ENCODE measurements at regions not wholly inside any gene's neighbourhood (a gene's known extent, or its start where the extent isn't known, plus 50 kb on each side); places are given as distances from the start of the nearest gene placed in this dataset.
"Not testable (repeated sequence)": the region's sequence is repeated elsewhere in the genome, so short reads cannot be mapped to it uniquely, and the experiment has no call there.

DNA sequence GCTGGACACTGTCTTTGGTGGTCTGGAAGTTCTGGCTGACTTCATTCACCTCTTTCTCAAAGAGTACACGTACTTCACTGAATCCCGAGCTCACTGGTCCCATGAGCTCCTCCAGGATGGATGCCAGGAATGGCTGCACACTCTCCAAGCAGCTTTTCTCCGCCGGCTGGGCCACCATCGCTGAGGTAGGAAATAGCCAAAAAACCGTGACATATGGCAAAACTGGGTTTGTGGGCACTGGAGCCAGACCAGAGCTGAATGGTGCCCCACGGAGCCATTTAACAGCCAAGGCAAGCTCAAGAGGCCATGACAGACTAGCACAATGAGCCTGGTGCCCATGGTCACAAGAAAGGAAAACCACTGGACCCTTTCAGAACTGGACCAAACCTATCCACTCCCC is 64.0 kb upstream of the EDEM3 start:
- Histone ChIP-seq H3K4me3 (no peak overlapping the region), H3K36me3 (replicated peaks in 1 of 2; ENCODE audit: insufficient read depth in 1 of 2, low read depth in 2 of 2) (peaks cover 0 to 17% of the 10 kb centered on the region in 2 donors), H3K27ac (no peak overlapping the region), H3K27me3 (no peaks in the 10 kb centered on the region), H3K4me1 (peaks cover 9% of the 10 kb centered on the region), H3K9me3 (no peaks in the 10 kb centered on the region)
- intact Hi-C loops (cut with DNase I): no loop called here
- ATAC-seq: no peak
- no peak for DNase-seq
- no peak for TF ChIP-seq POLR2A (IDR thresholded peaks at IDR 0.05)
- TF ChIP-seq, protein P1, sequence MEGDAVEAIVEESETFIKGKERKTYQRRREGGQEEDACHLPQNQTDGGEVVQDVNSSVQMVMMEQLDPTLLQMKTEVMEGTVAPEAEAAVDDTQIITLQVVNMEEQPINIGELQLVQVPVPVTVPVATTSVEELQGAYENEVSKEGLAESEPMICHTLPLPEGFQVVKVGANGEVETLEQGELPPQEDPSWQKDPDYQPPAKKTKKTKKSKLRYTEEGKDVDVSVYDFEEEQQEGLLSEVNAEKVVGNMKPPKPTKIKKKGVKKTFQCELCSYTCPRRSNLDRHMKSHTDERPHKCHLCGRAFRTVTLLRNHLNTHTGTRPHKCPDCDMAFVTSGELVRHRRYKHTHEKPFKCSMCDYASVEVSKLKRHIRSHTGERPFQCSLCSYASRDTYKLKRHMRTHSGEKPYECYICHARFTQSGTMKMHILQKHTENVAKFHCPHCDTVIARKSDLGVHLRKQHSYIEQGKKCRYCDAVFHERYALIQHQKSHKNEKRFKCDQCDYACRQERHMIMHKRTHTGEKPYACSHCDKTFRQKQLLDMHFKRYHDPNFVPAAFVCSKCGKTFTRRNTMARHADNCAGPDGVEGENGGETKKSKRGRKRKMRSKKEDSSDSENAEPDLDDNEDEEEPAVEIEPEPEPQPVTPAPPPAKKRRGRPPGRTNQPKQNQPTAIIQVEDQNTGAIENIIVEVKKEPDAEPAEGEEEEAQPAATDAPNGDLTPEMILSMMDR (IDR thresholded peaks at IDR 0.05): no peak
- 95 to 96% methylated on average over 7 of the region's 7 CpGs for WGBS, 2 donors

DNA sequence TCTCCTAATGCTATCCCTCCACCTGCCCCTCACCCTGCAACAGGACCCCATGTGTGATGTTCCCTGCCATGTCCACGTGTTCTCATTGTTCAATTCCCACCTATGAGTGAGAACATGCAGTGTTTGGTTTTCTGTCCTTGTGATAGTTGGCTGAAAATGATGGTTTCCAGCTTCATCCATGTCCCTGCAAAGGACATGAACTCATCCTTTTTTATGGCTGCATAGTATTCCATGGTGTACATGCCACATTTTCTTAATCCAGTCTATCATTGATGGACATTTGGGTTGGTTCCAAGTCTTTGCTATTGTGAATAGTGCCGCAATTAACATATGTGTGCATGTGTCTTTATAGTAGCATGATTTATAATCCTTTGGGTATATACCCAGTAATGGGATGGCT is 62.3 kb upstream of the EDEM3 start:
- WGBS, 2 donors: 50 to 67% methylated on average over 2 of the region's 2 CpGs
- H3K9me3 ChIP-seq; ATAC-seq; H3K4me1 ChIP-seq; H3K27me3 ChIP-seq; H3K27ac ChIP-seq; intact Hi-C loops (cut with DNase I); H3K4me3 ChIP-seq; DNase-seq: not testable (repeated sequence)
- H3K36me3 ChIP-seq (replicated peaks in 1 of 2; ENCODE audit: insufficient read depth in 1 of 2, low read depth in 2 of 2): peaks cover 0 to 17% of the 10 kb centered on the region in 2 donors

DNA sequence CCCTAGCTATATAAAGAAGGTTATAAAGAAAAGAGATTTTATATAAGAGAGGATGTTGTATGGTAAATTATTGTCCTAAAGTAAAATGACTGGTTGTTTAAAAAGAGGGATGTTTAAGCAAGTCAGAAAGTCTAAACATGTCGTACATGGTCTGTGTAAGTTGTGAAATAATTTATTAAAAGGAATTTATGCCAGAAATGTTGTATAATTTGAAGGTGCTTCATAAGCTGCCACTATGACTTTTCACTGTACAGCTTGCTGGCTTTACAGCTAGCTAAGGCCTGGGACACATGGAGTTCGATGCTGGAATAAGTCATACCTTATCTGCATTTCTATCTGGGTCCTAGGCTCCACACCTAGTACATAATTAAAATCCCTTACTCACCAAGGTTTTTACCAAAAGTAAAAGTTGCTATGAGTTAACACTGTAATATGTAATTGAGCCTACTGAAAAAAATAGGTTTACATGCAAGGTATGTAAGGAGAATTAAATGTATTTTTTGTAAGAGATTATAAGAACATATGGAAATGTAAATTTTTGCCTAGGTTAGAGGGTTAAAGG is 59.0 kb upstream of the EDEM3 start:
- TF ChIP-seq, protein P1 (IDR thresholded peaks at IDR 0.05): no peak
- no peak for TF ChIP-seq POLR2A (IDR thresholded peaks at IDR 0.05)
- Histone ChIP-seq H3K9me3 (no peaks in the 10 kb centered on the region), H3K36me3 (replicated peaks in 1 of 2; ENCODE audit: insufficient read depth in 1 of 2, low read depth in 2 of 2) (peaks cover 0 to 3% of the 10 kb centered on the region in 2 donors), H3K27me3 (no peaks in the 10 kb centered on the region), H3K27ac (no peak overlapping the region), H3K4me1 (peaks cover 18% of the 10 kb centered on the region), H3K4me3 (no peak overlapping the region)
- ATAC-seq: no peak
- no peak for DNase-seq
- 89 to 97% methylated on average over 2 of the region's 2 CpGs for WGBS, 2 donors
- intact Hi-C loops (cut with DNase I): no loop called here

DNA sequence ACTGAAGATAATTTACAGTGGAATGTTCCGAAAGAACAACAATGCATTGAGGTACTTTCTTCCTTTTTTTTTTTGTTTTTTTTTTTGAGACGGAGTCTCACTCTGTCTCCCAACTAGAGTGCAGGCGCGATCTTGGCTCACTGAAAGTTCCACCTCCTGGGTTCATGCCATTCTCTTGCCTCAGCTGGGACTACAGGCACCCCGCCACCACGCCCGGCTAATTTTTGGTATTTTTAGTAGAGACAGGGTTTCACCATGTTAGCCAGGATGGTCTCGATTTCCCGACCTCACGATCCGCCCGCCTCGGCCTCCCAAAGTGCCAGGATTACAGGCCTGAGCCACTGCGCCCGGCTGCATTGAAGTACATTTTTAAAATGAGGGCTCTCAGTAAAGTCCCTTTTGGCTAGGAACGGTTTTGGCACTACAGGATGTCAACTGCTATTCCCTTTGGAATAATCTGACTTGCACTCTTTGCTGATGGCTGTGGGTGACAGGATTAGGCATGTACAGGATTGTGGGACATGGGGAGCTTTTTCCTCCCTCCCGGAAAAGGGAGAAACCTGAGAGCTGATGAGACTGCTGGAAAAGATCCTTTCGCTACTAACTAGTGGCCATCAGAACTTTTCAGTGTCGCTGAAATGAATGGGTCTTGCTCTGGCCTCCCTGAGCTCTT is 56.9 kb upstream of the EDEM3 start:
- WGBS, 2 donors: 83 to 87% methylated on average over 19 of the region's 19 CpGs
- no peak for TF ChIP-seq POLR2A (IDR thresholded peaks at IDR 0.05)
- TF ChIP-seq, protein P1 (IDR thresholded peaks at IDR 0.05): no peak
- intact Hi-C loops (cut with DNase I): no loop called here

DNA sequence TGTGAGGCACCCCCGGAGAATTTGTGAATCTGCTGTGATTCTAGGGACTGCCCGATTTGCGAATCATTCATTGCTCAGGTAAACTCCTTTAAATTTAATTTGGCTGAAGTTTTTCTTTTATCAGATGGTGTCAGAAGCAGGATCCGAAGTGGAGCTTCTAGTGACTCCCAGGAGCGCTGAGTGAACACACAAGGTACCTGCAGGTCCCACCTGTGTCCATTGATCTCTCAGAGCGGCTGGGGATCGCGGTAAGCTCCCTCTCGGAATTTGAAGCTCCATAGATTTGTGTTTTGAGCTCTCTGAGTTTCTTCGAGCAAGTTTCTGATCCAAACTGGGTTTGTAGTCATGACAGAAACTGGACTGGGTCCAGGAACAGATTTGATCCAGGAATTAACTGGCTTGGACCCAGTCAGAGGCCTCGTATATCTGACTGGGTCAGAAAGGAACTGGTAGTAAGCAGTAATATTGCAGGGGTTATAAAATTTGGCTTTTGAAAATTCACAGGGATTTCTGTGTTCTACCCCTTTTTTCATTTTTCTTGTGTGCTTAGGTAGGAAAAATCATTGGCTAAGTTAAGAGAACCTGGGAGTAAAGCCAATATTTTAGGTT is 56.2 kb upstream of the EDEM3 start:
- intact Hi-C loops (cut with DNase I): no loop called here
- peak; percentile 54 for ATAC-seq
- no peaks in the 10 kb centered on the region for H3K36me3 ChIP-seq (replicated peaks in 1 of 2; ENCODE audit: insufficient read depth in 1 of 2, low read depth in 2 of 2)
- peaks cover 21% of the 10 kb centered on the region for H3K4me1 ChIP-seq
- H3K27me3 ChIP-seq: no peaks in the 10 kb centered on the region
- H3K4me3 ChIP-seq: no peak overlapping the region
- peak overlapping the region in 3 of 4 donors; percentile 33 to 69 (median 56) for H3K27ac ChIP-seq
- DNase-seq: peak; percentile 46 to 70 (median 65)
- TF ChIP-seq, protein P1 (IDR thresholded peaks at IDR 0.05): no peak
- no peak for TF ChIP-seq POLR2A (IDR thresholded peaks at IDR 0.05)
- no peaks in the 10 kb centered on the region for H3K9me3 ChIP-seq
- WGBS, 2 donors: 29 to 37% methylated on average over 10 to 11 of the region's 11 CpGs

More for the DNA sequence above, 56.9 kb upstream of the EDEM3 start:
- DNase-seq (peak in 2 of 4 donors; percentile 29 to 53), ATAC-seq (peak; percentile 45)
- Histone ChIP-seq H3K4me1 (peaks cover 18% of the 10 kb centered on the region), H3K36me3 (replicated peaks in 1 of 2; ENCODE audit: insufficient read depth in 1 of 2, low read depth in 2 of 2) (no peaks in the 10 kb centered on the region), H3K4me3 (no peak overlapping the region), H3K27ac (peak overlapping the region in 3 of 4 donors; percentile 33 to 69 (median 56)), H3K9me3 (no peaks in the 10 kb centered on the region), H3K27me3 (no peaks in the 10 kb centered on the region)
